K562 (cell line): ENCODE measurements at regions not wholly inside any gene's neighbourhood (a gene's known extent, or its start where the extent isn't known, plus 50 kb on each side); places are given as distances from the start of the nearest gene placed in this dataset.
A peak's percentile ranks its signal among the peaks of the same experiment; 100 is the strongest.

Experiments used
- ATF4 ChIP-seq: fragments of 450-650 bp; formaldehyde crosslinking; IDR thresholded peaks from 2 replicates; pipeline ENCODE4 v1.4.0; 2022; ENCODE audit warnings: mild to moderate bottlenecking, moderate library complexity
- CBFA2T2 ChIP-seq: fragments of 450-650 bp; conservative IDR thresholded peaks from 2 replicates; pipeline ENCODE4 v1.6.1; 2017; ENCODE audit warnings: mild to moderate bottlenecking
- CBFB ChIP-seq: sonication (generic); formaldehyde crosslinking; IDR thresholded peaks from 2 replicates; pipeline ENCODE4 v1.4.0; 2020; ENCODE audit warnings: mild to moderate bottlenecking, missing genetic modification reagents
- CCNT2 ChIP-seq: IDR thresholded peaks from 2 replicates; pipeline ENCODE4 v1.6.1; 2011; ENCODE audit warnings: borderline replicate concordance, low read depth, mild to moderate bottlenecking, moderate library complexity, mixed read lengths, low read length; ENCODE audit not compliant: insufficient read length; ENCODE audit errors: extremely low read depth
- CREB3L1 ChIP-seq: fragments of 450-650 bp; IDR thresholded peaks from 2 replicates; pipeline ENCODE4 v1.6.1; 2014; ENCODE audit warnings: low read depth, mild to moderate bottlenecking, moderate library complexity, borderline replicate concordance
- FOS ChIP-seq: IDR thresholded peaks from 3 replicates; pipeline ENCODE4 v1.6.1; 2011; ENCODE audit not compliant: insufficient read length; ENCODE audit errors: extremely low read depth
- GATA2 ChIP-seq: sonication (generic); formaldehyde crosslinking; IDR thresholded peaks from 2 replicates; pipeline ENCODE4 v1.4.0; 2020; ENCODE audit warnings: mild to moderate bottlenecking, missing genetic modification reagents
- HDAC1 ChIP-seq, 2 experiments: fragments of 450-650 bp; IDR thresholded peaks; 2 replicates each; pipeline ENCODE4 v1.6.1; 2016 to 2017; ENCODE audit warnings: inconsistent platforms in 1 of 2, mild to moderate bottlenecking in 1 of 2, moderate library complexity in 1 of 2
- HDAC3 ChIP-seq: fragments of 450-650 bp; IDR thresholded peaks from 2 replicates; pipeline ENCODE4 v1.6.1; 2018; ENCODE audit warnings: borderline replicate concordance, mild to moderate bottlenecking, moderate library complexity; ENCODE audit not compliant: partially characterized antibody
- HMG20A ChIP-seq: fragments of 450-650 bp; formaldehyde crosslinking; conservative IDR thresholded peaks from 2 replicates; pipeline ENCODE4 v1.4.0; 2020; ENCODE audit warnings: mild to moderate bottlenecking, mixed read lengths
- HMG20B ChIP-seq: fragments of 250-450 bp; sonication (Bioruptor Pico); IDR thresholded peaks from 2 replicates; pipeline ENCODE4 v1.5.0; 2021; ENCODE audit warnings: mild to moderate bottlenecking
- KDM1A ChIP-seq, 2 experiments: fragments of 450-650 bp; IDR thresholded peaks; 2 replicates each; pipeline ENCODE4 v1.6.1; 2016; ENCODE audit warnings: mild to moderate bottlenecking in 2 of 2
- MIER1 ChIP-seq: fragments of 450-650 bp; IDR thresholded peaks from 2 replicates; pipeline ENCODE4 v1.6.1; 2016; ENCODE audit warnings: antibody characterized with exemption, mild to moderate bottlenecking, low read depth
- MITF ChIP-seq: IDR thresholded peaks from 2 replicates; pipeline ENCODE4 v1.6.1; 2014; ENCODE audit warnings: antibody characterized with exemption
- NCOA1 ChIP-seq: fragments of 450-650 bp; IDR thresholded peaks from 2 replicates; pipeline ENCODE4 v1.6.1; 2016; ENCODE audit warnings: low read depth
- NCOA2 ChIP-seq, 2 experiments: fragments of 450-650 bp; IDR thresholded peaks; 2 replicates each; pipeline ENCODE4 v1.6.1; 2018; ENCODE audit warnings: mild to moderate bottlenecking in 2 of 2, moderate library complexity in 1 of 2; ENCODE audit not compliant: partially characterized antibody in 2 of 2
- PHF21A ChIP-seq: fragments of 450-650 bp; IDR thresholded peaks from 2 replicates; pipeline ENCODE4 v1.6.1; 2017; ENCODE audit warnings: low read depth, borderline replicate concordance
- POLR3G ChIP-seq: IDR thresholded peaks from 2 replicates; pipeline ENCODE4 v1.6.1; 2011; ENCODE audit not compliant: insufficient read length, insufficient replicate concordance; ENCODE audit errors: extremely low read depth
- RAD21 ChIP-seq, 2 experiments: fragments of 250-450 bp in 1 of 2; fragments of 450-650 bp in 1 of 2; sonication (Bioruptor Pico) in 1 of 2; formaldehyde crosslinking in 1 of 2; IDR thresholded peaks in 1 of 2; conservative IDR thresholded peaks in 1 of 2; 2 replicates each; pipeline versions ENCODE4 v1.4.0 to v1.8.0; 2020 to 2022; ENCODE audit warnings: mild to moderate bottlenecking in 2 of 2, moderate library complexity in 1 of 2
- RNF2 ChIP-seq: sonication (generic); IDR thresholded peaks from 2 replicates; pipeline ENCODE4 v1.6.1; 2016
- STAT5B ChIP-seq: fragments of 250-450 bp; sonication (Bioruptor Pico); IDR thresholded peaks from 2 replicates; pipeline ENCODE4 v1.8.0; 2021; ENCODE audit warnings: mild to moderate bottlenecking, inconsistent platforms
- TARDBP ChIP-seq: fragments of 450-650 bp; IDR thresholded peaks from 2 replicates; pipeline ENCODE4 v1.6.1; 2016
- TEAD2 ChIP-seq: fragments of 450-650 bp; IDR thresholded peaks from 2 replicates; pipeline ENCODE4 v1.6.1; 2016; ENCODE audit warnings: missing genetic modification characterization, control low read depth, missing compliant biosample characterization
- ZC3H11A ChIP-seq: IDR thresholded peaks from 2 replicates; pipeline ENCODE4 v1.6.1; 2012; ENCODE audit warnings: low read depth, low read length, improper control_type of control experiment
- ZEB2 ChIP-seq: fragments of 450-650 bp; IDR thresholded peaks from 2 replicates; pipeline ENCODE4 v1.6.1; 2016
- ZFX ChIP-seq: sonication (generic); formaldehyde crosslinking; IDR thresholded peaks from 2 replicates; pipeline ENCODE4 v1.8.0; 2022; ENCODE audit warnings: mild to moderate bottlenecking, missing genetic modification reagents, moderate library complexity
- ZNF589 ChIP-seq: fragments of 200-800 bp; sonication (Bioruptor generic); IDR thresholded peaks from 2 replicates; pipeline ENCODE4 v1.6.1; 2016; ENCODE audit warnings: low read depth, missing genetic modification characterization, missing compliant biosample characterization

GRCh38 chr6:15922510-15923250 lies 206.2 kb upstream of the MYLIP start (continued):
- 0 out of 2 replicates have a peak, but pooled peaks have one; percentile 40 for TF ChIP-seq CREB3L1
- no peak for TF ChIP-seq HMG20B (CRISPR knock-in tag)
- no peak for TF ChIP-seq CBFB
- TF ChIP-seq TARDBP, result 0 out of 2 replicates have a peak, but pooled peaks have one; percentile 24
- peak; percentile 97 for TF ChIP-seq CBFA2T2
- TF ChIP-seq HDAC1 (IDR thresholded peaks at IDR 0.05), result peak; percentile 68 to 99; a peak in 3 of 4 replicates
- TF ChIP-seq STAT5B (CRISPR knock-in tag), result no peak
- peak; percentile 92 for TF ChIP-seq ZNF589 (CRISPR knock-in tag)
- TF ChIP-seq MIER1, result no peak
- 0 out of 2 replicates have a peak, but pooled peaks have one; percentile 25 for TF ChIP-seq TEAD2 (tag)
- 0 out of 2 replicates have a peak, but pooled peaks have one; percentile 41 for TF ChIP-seq ATF4 (CRISPR knock-in tag)
- no peak for TF ChIP-seq FOS
- TF ChIP-seq NCOA2 (IDR thresholded peaks at IDR 0.05; ENCODE audit: partially characterized antibody in 2 of 2), result peak; percentile 40 to 82
- TF ChIP-seq ZC3H11A, result no peak
- TF ChIP-seq PHF21A, result peak; percentile 78
- peak; percentile 98 for TF ChIP-seq GATA2 (CRISPR knock-in tag)
- TF ChIP-seq POLR3G, result no peak
- TF ChIP-seq HDAC3, result peak; percentile 94
- TF ChIP-seq NCOA1, result peak; percentile 77; the same call in 1 of the 2 replicates
- peak; percentile 6 to 33; a peak in 2 of 4 replicates for TF ChIP-seq RAD21 (CRISPR knock-in tag; conservative IDR thresholded peaks at IDR 0.05 in 1 of 2, IDR thresholded peaks at IDR 0.05 in 1 of 2)
- peak; percentile 82; the same call in 1 of the 2 replicates for TF ChIP-seq HMG20A (CRISPR knock-in tag)
- TF ChIP-seq ZEB2, result 0 out of 2 replicates have a peak, but pooled peaks have one; percentile 47
- peak; percentile 100 for TF ChIP-seq KDM1A (IDR thresholded peaks at IDR 0.05)
- peak; percentile 68 for TF ChIP-seq RNF2
- peak; percentile 52; the same call in 1 of the 2 replicates for TF ChIP-seq MITF
- no peak for TF ChIP-seq ZFX (CRISPR knock-in tag)
- TF ChIP-seq CCNT2, result peak; percentile 79
